H9 (cell line): ENCODE measurements at regions not wholly inside any gene's neighbourhood (a gene's known extent, or its start where the extent isn't known, plus 50 kb on each side); places are given as distances from the start of the nearest gene placed in this dataset.

Source experiments
- DNase-seq: peaks from one replicate; pipeline ENCODE4 v3.0.0-alpha.2; 2017
- H2AFZ ChIP-seq: one replicate; pipeline ENCODE4 v1.6.1; 2013; ENCODE audit warnings: mild to moderate bottlenecking, low read length, control low read depth, moderate library complexity
- H2AK5ac ChIP-seq: 2 replicates; pipeline ENCODE4 v1.6.1; 2013; ENCODE audit warnings: low read length, control low read depth, mixed read lengths; ENCODE audit not compliant: insufficient read length
- H2BK120ac ChIP-seq: one replicate; pipeline ENCODE4 v1.6.1; 2013; ENCODE audit warnings: low read depth, mild to moderate bottlenecking, low read length, control low read depth, inconsistent platforms; ENCODE audit not compliant: poor library complexity, severe bottlenecking
- H2BK12ac ChIP-seq: 2 replicates; pipeline ENCODE4 v1.6.1; 2013; ENCODE audit warnings: low read length, control low read depth, mixed read lengths, low read depth; ENCODE audit not compliant: insufficient read length
- H2BK15ac ChIP-seq: 2 replicates; pipeline ENCODE4 v1.6.1; 2013; ENCODE audit warnings: low read depth, low read length, control low read depth
- H2BK20ac ChIP-seq: one replicate; pipeline ENCODE4 v1.6.1; 2013; ENCODE audit warnings: low read depth, mild to moderate bottlenecking, low read length, control low read depth, inconsistent platforms; ENCODE audit not compliant: poor library complexity, severe bottlenecking
- H2BK5ac ChIP-seq: 2 replicates; pipeline ENCODE4 v1.6.1; 2013; ENCODE audit warnings: low read length, control low read depth, mixed read lengths; ENCODE audit not compliant: insufficient read length
- H3K14ac ChIP-seq: 2 replicates; pipeline ENCODE4 v1.6.1; 2013; ENCODE audit warnings: low read length, control low read depth; ENCODE audit not compliant: insufficient read depth
- H3K18ac ChIP-seq: 2 replicates; pipeline ENCODE4 v1.6.1; 2013; ENCODE audit warnings: low read depth, mild to moderate bottlenecking, mixed read lengths, low read length, control low read depth; ENCODE audit not compliant: insufficient read length
- H3K23ac ChIP-seq: 2 replicates; pipeline ENCODE4 v1.6.1; 2013; ENCODE audit warnings: low read length, control low read depth, mixed read lengths, low read depth; ENCODE audit not compliant: insufficient read length
- H3K23me2 ChIP-seq: 2 replicates; pipeline ENCODE4 v1.6.1; 2013; ENCODE audit warnings: low read depth, mild to moderate bottlenecking, mixed read lengths, low read length, control low read depth; ENCODE audit not compliant: insufficient read length, poor library complexity, severe bottlenecking
- H3K27ac ChIP-seq: 2 replicates; pipeline ENCODE4 v1.5.1; 2013; ENCODE audit warnings: low read length, control low read depth, mixed read lengths, low read depth; ENCODE audit not compliant: insufficient read length
- H3K27me3 ChIP-seq: 2 replicates; pipeline ENCODE4 v1.6.1; 2013; ENCODE audit warnings: low read length, control low read depth, inconsistent platforms; ENCODE audit not compliant: insufficient read depth
- H3K4ac ChIP-seq: 2 replicates; pipeline ENCODE4 v1.6.1; 2013; ENCODE audit warnings: low read depth, mild to moderate bottlenecking, control low read depth, inconsistent platforms, low read length, moderate library complexity
- H3K4me1 ChIP-seq: 2 replicates; pipeline ENCODE4 v1.6.1; 2013; ENCODE audit warnings: low read length, control low read depth, inconsistent platforms; ENCODE audit not compliant: insufficient read depth
- H3K4me2 ChIP-seq: 2 replicates; pipeline ENCODE4 v1.6.1; 2013; ENCODE audit warnings: low read length, control low read depth, mixed read lengths; ENCODE audit not compliant: insufficient read length, insufficient read depth
- H3K56ac ChIP-seq: 2 replicates; pipeline ENCODE4 v1.6.1; 2013; ENCODE audit warnings: low read depth, mild to moderate bottlenecking, mixed read lengths, low read length, control low read depth; ENCODE audit not compliant: insufficient read length
- H3K79me1 ChIP-seq: 2 replicates; pipeline ENCODE4 v1.6.1; 2013; ENCODE audit warnings: low read depth, mild to moderate bottlenecking, moderate library complexity, low read length, control low read depth, inconsistent platforms; ENCODE audit not compliant: insufficient read depth, poor library complexity, severe bottlenecking
- H3K79me2 ChIP-seq: 2 replicates; pipeline ENCODE4 v1.6.1; 2013; ENCODE audit warnings: low read length, control low read depth, inconsistent platforms; ENCODE audit not compliant: insufficient read depth
- H3K9ac ChIP-seq: 2 replicates; pipeline ENCODE4 v1.6.1; 2013; ENCODE audit warnings: low read length, control low read depth, mixed read lengths; ENCODE audit not compliant: insufficient read length; ENCODE audit errors: extremely low read depth
- H3K9me3 ChIP-seq: one replicate; pipeline ENCODE4 v1.6.1; 2013; ENCODE audit warnings: low read depth, low read length, inconsistent platforms; ENCODE audit not compliant: control insufficient read depth
- H3T11ph ChIP-seq: one replicate; pipeline ENCODE4 v1.6.1; 2013; ENCODE audit warnings: mild to moderate bottlenecking, low read length, control low read depth, inconsistent platforms
- H4K20me1 ChIP-seq: one replicate; pipeline ENCODE4 v1.6.1; 2013; ENCODE audit not compliant: control insufficient read depth, insufficient read length, insufficient read depth
- H4K5ac ChIP-seq: 2 replicates; pipeline ENCODE4 v1.6.1; 2013; ENCODE audit warnings: low read depth, mild to moderate bottlenecking, mixed read lengths, low read length, control low read depth; ENCODE audit not compliant: insufficient read length
- H4K8ac ChIP-seq: replicated peaks from 2 replicates; pipeline ENCODE4 v1.6.1; 2013; ENCODE audit warnings: low read length, control low read depth, mixed read lengths, low read depth; ENCODE audit not compliant: insufficient read length
- H4K91ac ChIP-seq: 2 replicates; pipeline ENCODE4 v1.6.1; 2013; ENCODE audit warnings: low read depth, mild to moderate bottlenecking, moderate library complexity, mixed read lengths, low read length, control low read depth; ENCODE audit not compliant: insufficient read length
- H3K27ac Mint-ChIP-seq, 3 experiments: 2 replicates in 2 of 3; 3 replicates in 1 of 3; pipeline ENCODE4 v1.8.0; 2020 to 2021; ENCODE audit warnings: mixed read lengths in 3 of 3, mild to moderate bottlenecking in 1 of 3, moderate library complexity in 1 of 3
- H3K27me3 Mint-ChIP-seq: 2 replicates; pipeline ENCODE4 v1.8.0; 2021; ENCODE audit warnings: low read depth, mild to moderate bottlenecking, moderate library complexity, mixed read lengths
- H3K36me3 Mint-ChIP-seq, 3 experiments: 2 replicates in 2 of 3; 3 replicates in 1 of 3; pipeline ENCODE4 v1.8.0; 2020 to 2021; ENCODE audit warnings: low read depth in 3 of 3, mixed read lengths in 3 of 3; ENCODE audit not compliant: insufficient read depth in 1 of 3
- H3K4me1 Mint-ChIP-seq, 2 experiments: 2 replicates each; pipeline ENCODE4 v1.8.0; 2020; ENCODE audit warnings: mixed read lengths in 2 of 2
- H3K4me3 Mint-ChIP-seq, 2 experiments: 2 replicates in 1 of 2; 3 replicates in 1 of 2; pipeline ENCODE4 v1.8.0; 2020 to 2021; ENCODE audit warnings: mild to moderate bottlenecking in 2 of 2, mixed read lengths in 2 of 2, moderate library complexity in 1 of 2
- H3K9me3 Mint-ChIP-seq, 2 experiments: 2 replicates in 1 of 2; 3 replicates in 1 of 2; pipeline ENCODE4 v1.8.0; 2020; ENCODE audit warnings: mild to moderate bottlenecking in 2 of 2, mixed read lengths in 2 of 2, moderate library complexity in 1 of 2
- WGBS: extraction: QIAGEN DNeasy Blood & Tissue Kit; methylation state at CpG from one replicate; pipeline ENCODE4 v1.1.7; 2013; ENCODE audit warnings: missing lambda C conversion rate, low lambda C conversion rate, mixed read lengths; ENCODE audit not compliant: insufficient read length; ENCODE audit errors: extremely low coverage; 5-methylcytosine and 5-hydroxymethylcytosine counted together
- TF ChIP-seq, protein P1 (sequence below): fragments of 200-600 bp; sonication (generic); conservative IDR thresholded peaks from 3 replicates; pipeline ENCODE4 v1.8.0; 2021; ENCODE audit warnings: antibody characterized with exemption, mild to moderate bottlenecking

GRCh38 chr10:129233351-129234148 is 233.5 kb upstream of the MGMT start:
- Histone ChIP-seq H4K20me1 (no peaks in the 10 kb centered on the region), H3K23me2 (no peaks in the 10 kb centered on the region), H2BK120ac (no peak overlapping the region), H2AFZ (no peak overlapping the region), H3K23ac (no peak overlapping the region), H3K27ac (no peak overlapping the region), H2BK5ac (no peak overlapping the region), H3K18ac (no peak overlapping the region), H3K14ac (no peak overlapping the region), H4K91ac (no peak overlapping the region), H3K9ac (no peak overlapping the region), H2BK20ac (no peak overlapping the region), H3K4me2 (no peak overlapping the region), H3K56ac (no peak overlapping the region), H4K5ac (no peak overlapping the region), H3K9me3 (no peaks in the 10 kb centered on the region), H2AK5ac (no peak overlapping the region), H3K79me1 (no peaks in the 10 kb centered on the region), H3K4me1 (no peaks in the 10 kb centered on the region), H3K79me2 (no peaks in the 10 kb centered on the region), H2BK12ac (no peak overlapping the region), H2BK15ac (no peak overlapping the region), H3K27me3 (no peaks in the 10 kb centered on the region), H3T11ph (no peak overlapping the region), H3K4ac (no peak overlapping the region), H4K8ac (no peak overlapping the region)
- TF ChIP-seq, protein P1, sequence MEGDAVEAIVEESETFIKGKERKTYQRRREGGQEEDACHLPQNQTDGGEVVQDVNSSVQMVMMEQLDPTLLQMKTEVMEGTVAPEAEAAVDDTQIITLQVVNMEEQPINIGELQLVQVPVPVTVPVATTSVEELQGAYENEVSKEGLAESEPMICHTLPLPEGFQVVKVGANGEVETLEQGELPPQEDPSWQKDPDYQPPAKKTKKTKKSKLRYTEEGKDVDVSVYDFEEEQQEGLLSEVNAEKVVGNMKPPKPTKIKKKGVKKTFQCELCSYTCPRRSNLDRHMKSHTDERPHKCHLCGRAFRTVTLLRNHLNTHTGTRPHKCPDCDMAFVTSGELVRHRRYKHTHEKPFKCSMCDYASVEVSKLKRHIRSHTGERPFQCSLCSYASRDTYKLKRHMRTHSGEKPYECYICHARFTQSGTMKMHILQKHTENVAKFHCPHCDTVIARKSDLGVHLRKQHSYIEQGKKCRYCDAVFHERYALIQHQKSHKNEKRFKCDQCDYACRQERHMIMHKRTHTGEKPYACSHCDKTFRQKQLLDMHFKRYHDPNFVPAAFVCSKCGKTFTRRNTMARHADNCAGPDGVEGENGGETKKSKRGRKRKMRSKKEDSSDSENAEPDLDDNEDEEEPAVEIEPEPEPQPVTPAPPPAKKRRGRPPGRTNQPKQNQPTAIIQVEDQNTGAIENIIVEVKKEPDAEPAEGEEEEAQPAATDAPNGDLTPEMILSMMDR: no peak
- H3K9me3 Mint-ChIP-seq: no peaks in the 10 kb centered on the region; a peak in 1 of 5 replicates
- H3K27ac Mint-ChIP-seq: no peak overlapping the region; a peak in 1 of 7 replicates
- no peaks in the 10 kb centered on the region; a peak in 1 of 7 replicates for H3K36me3 Mint-ChIP-seq
- no CpG with 5 or more reads among the region's 15 CpGs for WGBS
- no peak for DNase-seq
- no peaks in the 10 kb centered on the region for H3K4me1 Mint-ChIP-seq
- no peak overlapping the region for H3K4me3 Mint-ChIP-seq
- no peaks in the 10 kb centered on the region; the same call in none of the 2 replicates for H3K27me3 Mint-ChIP-seq
